Dedifferentiated amniotic fluid mesenchymal stem cell (primary cell): ENCODE measurements at regions not wholly inside any gene's neighbourhood (a gene's known extent, or its start where the extent isn't known, plus 50 kb on each side); places are given as distances from the start of the nearest gene placed in this dataset.
"Not testable (repeated sequence)": the region's sequence is repeated elsewhere in the genome, so short reads cannot be mapped to it uniquely, and the experiment has no call there.

Source experiments
- DNase-seq: peaks from one replicate; pipeline ENCODE4 v3.0.0-alpha.2; 2016; ENCODE audit errors: extremely low spot score

- DNase-seq, result no peak
Measured at GRCh38 chr5:162209005-162209605, 141.5 kb downstream of the GABRG2 start.

GRCh38 chr5:162214551-162214950, 147.0 kb downstream of the GABRG2 start:
- DNase-seq, result no peak

- DNase-seq, result no peak
Measured at GRCh38 chr5:162217037-162217436, 149.5 kb downstream of the GABRG2 start.

- no peak for DNase-seq
Measured at GRCh38 chr5:162221910-162222309, 154.3 kb downstream of the GABRG2 start.

- DNase-seq, result no peak
Measured at GRCh38 chr5:162227075-162227474, 159.5 kb downstream of the GABRG2 start.

- no peak for DNase-seq
Measured at GRCh38 chr5:162230348-162230747, 162.8 kb downstream of the GABRG2 start.

- no peak for DNase-seq
Measured at GRCh38 chr5:162231522-162231921, 163.9 kb downstream of the GABRG2 start.

GRCh38 chr5:162240734-162241133, 173.2 kb downstream of the GABRG2 start:
- DNase-seq, result no peak

- no peak for DNase-seq
Measured at GRCh38 chr5:162242416-162242815, 174.8 kb downstream of the GABRG2 start.

GRCh38 chr5:162243651-162244050, 176.1 kb downstream of the GABRG2 start:
- DNase-seq, result no peak

GRCh38 chr5:162248107-162248713, 180.6 kb downstream of the GABRG2 start:
- no peak for DNase-seq

GRCh38 chr5:162256711-162257110, 189.1 kb downstream of the GABRG2 start:
- no peak for DNase-seq

- no peak for DNase-seq
Measured at GRCh38 chr5:162268694-162269481, 201.3 kb downstream of the GABRG2 start.

GRCh38 chr5:162272417-162272816, 204.8 kb downstream of the GABRG2 start:
- DNase-seq, result no peak

GRCh38 chr5:162274679-162275078, 207.1 kb downstream of the GABRG2 start:
- no peak for DNase-seq

GRCh38 chr5:162275387-162275786, 207.8 kb downstream of the GABRG2 start:
- DNase-seq, result not testable (repeated sequence)

GRCh38 chr5:162282191-162282590, 214.6 kb downstream of the GABRG2 start:
- no peak for DNase-seq

- no peak for DNase-seq
Measured at GRCh38 chr5:162283609-162284008, 216.0 kb downstream of the GABRG2 start.

- DNase-seq, result no peak
Measured at GRCh38 chr5:162288647-162289296, 221.2 kb downstream of the GABRG2 start.

GRCh38 chr5:162289489-162289888, 221.9 kb downstream of the GABRG2 start:
- DNase-seq, result no peak

- no peak for DNase-seq
Measured at GRCh38 chr5:162299793-162300192, 232.2 kb downstream of the GABRG2 start.

GRCh38 chr5:162301356-162301755, 233.8 kb downstream of the GABRG2 start:
- no peak for DNase-seq

GRCh38 chr5:162323466-162323865, 255.9 kb downstream of the GABRG2 start:
- no peak for DNase-seq
